Sigmoid colon (tissue), 6 donors: ENCODE measurements at regions not wholly inside any gene's neighbourhood (a gene's known extent, or its start where the extent isn't known, plus 50 kb on each side); places are given as distances from the start of the nearest gene placed in this dataset.

Source experiments
- DNase-seq: peaks from one replicate; pipeline ENCODE4 v3.0.0-alpha.2; 2019
- H3K27ac ChIP-seq, 4 donors: fragments of 200-600 bp; sonication (generic); one replicate each; pipeline ENCODE4 v1.5.1; 2016 to 2019; ENCODE audit warnings: mild to moderate bottlenecking in 1 of 4
- H3K27me3 ChIP-seq, 3 donors: fragments of 200-600 bp; sonication (generic); one replicate each; pipeline ENCODE4 v1.5.1; 2019; ENCODE audit warnings: mild to moderate bottlenecking in 1 of 3
- H3K36me3 ChIP-seq, 4 donors: fragments of 200-600 bp; sonication (generic); one replicate each; pipeline ENCODE4 v1.5.1; 2016 to 2019
- H3K4me1 ChIP-seq, 4 donors: fragments of 200-600 bp; sonication (generic); one replicate each; pipeline ENCODE4 v1.5.1; 2017 to 2019
- H3K4me3 ChIP-seq, 4 donors: fragments of 200-600 bp; sonication (generic); one replicate each; pipeline ENCODE4 v1.5.1; 2017 to 2019; ENCODE audit warnings: mild to moderate bottlenecking in 2 of 4, moderate library complexity in 1 of 4
- H3K9me3 ChIP-seq, 4 donors: fragments of 200-600 bp in 3 of 4; sonication (generic) in 3 of 4; one replicate each; pipeline versions ENCODE4 v1.5.1 to v1.6.1; 2013 to 2019
- CTCF ChIP-seq, 4 experiments: fragments of 450-650 bp in 3 of 4; fragments of 200-600 bp in 1 of 4; IDR thresholded peaks; one replicate each; pipeline ENCODE4 v1.5.1; 2016 to 2019; ENCODE audit warnings: antibody characterized with exemption in 4 of 4, mild to moderate bottlenecking in 3 of 4, moderate library complexity in 2 of 4
- EP300 ChIP-seq, 4 donors: sonication (generic); formaldehyde crosslinking; IDR thresholded peaks; one replicate each; pipeline ENCODE4 v1.6.1; 2017; ENCODE audit warnings: antibody characterized with exemption in 4 of 4
- POLR2A ChIP-seq, 2 donors: fragments of 450-650 bp; IDR thresholded peaks; one replicate each; pipeline ENCODE4 v1.6.1; 2016; ENCODE audit warnings: antibody characterized with exemption in 2 of 2, mild to moderate bottlenecking in 2 of 2, moderate library complexity in 2 of 2
- POLR2AphosphoS5 ChIP-seq, 4 donors: sonication (generic); formaldehyde crosslinking; IDR thresholded peaks; one replicate each; pipeline ENCODE4 v1.6.1; 2017; ENCODE audit warnings: antibody characterized with exemption in 4 of 4
- WGBS, 2 donors: extraction: QIAGEN DNeasy Blood & Tissue Kit; methylation state at CpG; one replicate each; pipeline ENCODE4 v1.1.7; 2013; 5-methylcytosine and 5-hydroxymethylcytosine counted together
- intact Hi-C: fragments of 100-400 bp; cut with DNase I; formaldehyde crosslinking; loops from one replicate; pipeline ENCODE4 v1.15.1; 2023
- donor health status: healthy with polysubstance abuse.
- donor health status: healthy.

GRCh38 chr11:91046261-91046660 lies 823.4 kb upstream of the CHORDC1 start:
- intact Hi-C loops = no loop called here
- no peak for TF ChIP-seq EP300 (IDR thresholded peaks at IDR 0.05)
- TF ChIP-seq POLR2A (IDR thresholded peaks at IDR 0.05) = no peak
- no peak for TF ChIP-seq CTCF (IDR thresholded peaks at IDR 0.05)
- no peak for TF ChIP-seq POLR2AphosphoS5 (IDR thresholded peaks at IDR 0.05)
- H3K4me3 ChIP-seq = no peak overlapping the region
- no peak for DNase-seq
- no peaks in the 10 kb centered on the region for H3K9me3 ChIP-seq
- H3K27me3 ChIP-seq = no peaks in the 10 kb centered on the region
- WGBS, 2 donors = 83 to 88% methylated on average over 6 of the region's 6 CpGs
- no peaks in the 10 kb centered on the region for H3K4me1 ChIP-seq
- H3K36me3 ChIP-seq = no peaks in the 10 kb centered on the region
- H3K27ac ChIP-seq = no peak overlapping the region

GRCh38 chr11:91041626-91042025 lies 818.8 kb upstream of the CHORDC1 start:
- H3K4me3 ChIP-seq = no peak overlapping the region
- intact Hi-C loops = no loop called here
- no peaks in the 10 kb centered on the region for H3K9me3 ChIP-seq
- H3K27ac ChIP-seq = no peak overlapping the region
- no peak for TF ChIP-seq CTCF (IDR thresholded peaks at IDR 0.05)
- no peaks in the 10 kb centered on the region for H3K4me1 ChIP-seq
- no peak for DNase-seq
- H3K36me3 ChIP-seq = no peaks in the 10 kb centered on the region
- no peaks in the 10 kb centered on the region for H3K27me3 ChIP-seq

- intact Hi-C loops = no loop called here
- WGBS, 2 donors = 63 to 72% methylated on average over 2 of the region's 2 CpGs
Measured at GRCh38 chr11:91023731-91024130, 800.9 kb upstream of the CHORDC1 start.

GRCh38 chr11:91011503-91011902 lies 788.7 kb upstream of the CHORDC1 start:
- 54 to 89% methylated on average over 2 of the region's 2 CpGs for WGBS, 2 donors
- Histone ChIP-seq H3K36me3 (no peaks in the 10 kb centered on the region), H3K27ac (no peak overlapping the region), H3K27me3 (no peaks in the 10 kb centered on the region), H3K4me3 (no peak overlapping the region), H3K4me1 (no peaks in the 10 kb centered on the region), H3K9me3 (peaks cover 0 to 5% (median 0%) of the 10 kb centered on the region in 4 donors)
- intact Hi-C loops = no loop called here
- no peak for DNase-seq
- no peak for TF ChIP-seq POLR2A (IDR thresholded peaks at IDR 0.05)
- TF ChIP-seq POLR2AphosphoS5 (IDR thresholded peaks at IDR 0.05) = no peak
- no peak for TF ChIP-seq EP300 (IDR thresholded peaks at IDR 0.05)
- TF ChIP-seq CTCF (IDR thresholded peaks at IDR 0.05) = no peak

More at GRCh38 chr11:91023731-91024130, 800.9 kb upstream of the CHORDC1 start:
- no peak for TF ChIP-seq CTCF (IDR thresholded peaks at IDR 0.05)
- TF ChIP-seq EP300 (IDR thresholded peaks at IDR 0.05) = no peak
- TF ChIP-seq POLR2A (IDR thresholded peaks at IDR 0.05) = no peak
- TF ChIP-seq POLR2AphosphoS5 (IDR thresholded peaks at IDR 0.05) = no peak
- no peak for DNase-seq
- H3K36me3 ChIP-seq = no peaks in the 10 kb centered on the region
- no peak overlapping the region for H3K4me3 ChIP-seq
- H3K27me3 ChIP-seq = no peaks in the 10 kb centered on the region
- H3K27ac ChIP-seq = no peak overlapping the region
- no peaks in the 10 kb centered on the region for H3K4me1 ChIP-seq
- H3K9me3 ChIP-seq = no peaks in the 10 kb centered on the region

GRCh38 chr11:91005458-91005857 lies 782.6 kb upstream of the CHORDC1 start:
- Histone ChIP-seq H3K4me3 (no peak overlapping the region), H3K36me3 (no peaks in the 10 kb centered on the region), H3K4me1 (no peaks in the 10 kb centered on the region), H3K9me3 (peaks cover 0 to 5% (median 0%) of the 10 kb centered on the region in 4 donors), H3K27ac (no peak overlapping the region), H3K27me3 (no peaks in the 10 kb centered on the region)
- TF ChIP-seq EP300 (IDR thresholded peaks at IDR 0.05) (no peak), CTCF (IDR thresholded peaks at IDR 0.05) (no peak), POLR2AphosphoS5 (IDR thresholded peaks at IDR 0.05) (no peak), POLR2A (IDR thresholded peaks at IDR 0.05) (no peak)
- intact Hi-C loops = no loop called here
- 39 to 47% methylated on average over 1 of the region's 1 CpG for WGBS, 2 donors
- no peak for DNase-seq
